ENCODE measurements at regions not wholly inside any gene's neighbourhood (a gene's known extent, or its start where the extent isn't known, plus 50 kb on each side); places are given as distances from the start of the nearest gene placed in this dataset.

DNA sequence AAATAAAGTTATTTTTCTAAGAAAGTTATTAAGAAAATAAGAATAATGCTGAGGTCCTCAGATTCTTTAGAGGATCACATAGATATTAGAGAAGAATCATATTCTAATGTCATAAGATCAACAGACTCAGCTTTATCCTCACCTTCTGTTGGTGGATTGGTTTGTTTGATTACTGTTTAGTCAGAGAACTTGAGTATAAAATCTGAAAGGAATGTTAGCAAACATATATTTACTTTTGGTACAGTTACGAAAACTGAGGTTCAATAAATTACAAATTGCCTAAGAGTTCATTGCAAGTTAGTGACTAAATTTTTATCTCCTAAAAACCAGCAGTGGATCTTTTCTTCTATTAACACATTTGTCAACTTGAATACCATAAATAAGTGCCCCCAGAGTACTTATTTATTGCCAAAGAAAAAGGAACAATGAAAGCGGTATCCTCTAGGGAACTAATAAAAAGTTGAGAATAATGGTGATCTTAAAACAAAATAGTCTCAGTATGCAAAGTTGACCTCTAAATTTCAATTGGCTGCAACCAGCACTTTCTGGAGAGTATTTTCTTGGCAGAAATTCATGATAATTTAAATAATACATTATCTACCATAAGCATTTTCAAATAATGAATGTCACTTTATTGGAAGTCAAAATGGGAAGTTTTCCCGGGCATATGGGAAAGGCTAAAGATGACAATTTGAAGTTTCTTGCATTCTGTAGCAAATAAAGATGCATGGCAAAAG, 296.8 kb downstream of the OTOL1 start:
- H2BK5ac ChIP-seq (ENCODE audit: insufficient read length, low read length) = no peak overlapping the region
- no peak overlapping the region for H2BK120ac ChIP-seq (ENCODE audit: low read depth, low read length, poor library complexity, severe bottlenecking)
- H3K14ac ChIP-seq (ENCODE audit: insufficient read depth, low read length) = no peak overlapping the region
- H3K23me2 ChIP-seq (ENCODE audit: insufficient read length, low read depth, low read length, poor library complexity, severe bottlenecking) = no peaks in the 10 kb centered on the region
- no peak for DNase-seq
- H3K9me3 Mint-ChIP-seq = no peaks in the 10 kb centered on the region
- no peak overlapping the region for H4K5ac ChIP-seq (ENCODE audit: insufficient read length, low read depth, low read length)
- H3K18ac ChIP-seq (ENCODE audit: insufficient read length, low read depth, low read length) = no peak overlapping the region
- no peaks in the 10 kb centered on the region for H4K20me1 ChIP-seq (ENCODE audit: control insufficient read depth, insufficient read depth, insufficient read length)
- peaks cover 15 to 17% of the 10 kb centered on the region in 2 experiments for H3K4me1 Mint-ChIP-seq
- H2BK12ac ChIP-seq (ENCODE audit: insufficient read length, low read depth, low read length) = no peak overlapping the region
- H3K9ac ChIP-seq (ENCODE audit: extremely low read depth, insufficient read length, low read length) = no peak overlapping the region
- H3K36me3 Mint-ChIP-seq (ENCODE audit: insufficient read depth in 1 of 3, low read depth in 3 of 3) = no peaks in the 10 kb centered on the region
- TF ChIP-seq, protein P1, sequence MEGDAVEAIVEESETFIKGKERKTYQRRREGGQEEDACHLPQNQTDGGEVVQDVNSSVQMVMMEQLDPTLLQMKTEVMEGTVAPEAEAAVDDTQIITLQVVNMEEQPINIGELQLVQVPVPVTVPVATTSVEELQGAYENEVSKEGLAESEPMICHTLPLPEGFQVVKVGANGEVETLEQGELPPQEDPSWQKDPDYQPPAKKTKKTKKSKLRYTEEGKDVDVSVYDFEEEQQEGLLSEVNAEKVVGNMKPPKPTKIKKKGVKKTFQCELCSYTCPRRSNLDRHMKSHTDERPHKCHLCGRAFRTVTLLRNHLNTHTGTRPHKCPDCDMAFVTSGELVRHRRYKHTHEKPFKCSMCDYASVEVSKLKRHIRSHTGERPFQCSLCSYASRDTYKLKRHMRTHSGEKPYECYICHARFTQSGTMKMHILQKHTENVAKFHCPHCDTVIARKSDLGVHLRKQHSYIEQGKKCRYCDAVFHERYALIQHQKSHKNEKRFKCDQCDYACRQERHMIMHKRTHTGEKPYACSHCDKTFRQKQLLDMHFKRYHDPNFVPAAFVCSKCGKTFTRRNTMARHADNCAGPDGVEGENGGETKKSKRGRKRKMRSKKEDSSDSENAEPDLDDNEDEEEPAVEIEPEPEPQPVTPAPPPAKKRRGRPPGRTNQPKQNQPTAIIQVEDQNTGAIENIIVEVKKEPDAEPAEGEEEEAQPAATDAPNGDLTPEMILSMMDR (conservative IDR thresholded peaks at IDR 0.05) = no peak
- H3K9me3 ChIP-seq (ENCODE audit: control insufficient read depth, low read depth, low read length) = no peaks in the 10 kb centered on the region
- no peak overlapping the region for H3K4ac ChIP-seq (ENCODE audit: low read depth, low read length)
- H3K27me3 Mint-ChIP-seq (ENCODE audit: low read depth) = no peaks in the 10 kb centered on the region
- H3K27me3 ChIP-seq (ENCODE audit: insufficient read depth, low read length) = no peaks in the 10 kb centered on the region
- H2AK5ac ChIP-seq (ENCODE audit: insufficient read length, low read length) = no peak overlapping the region
- H2BK20ac ChIP-seq (ENCODE audit: low read depth, low read length, poor library complexity, severe bottlenecking) = no peak overlapping the region
- no peak overlapping the region for H4K8ac ChIP-seq (replicated peaks; ENCODE audit: insufficient read length, low read depth, low read length)
- no peaks in the 10 kb centered on the region for H3K79me1 ChIP-seq (ENCODE audit: insufficient read depth, low read depth, low read length, poor library complexity, severe bottlenecking)
- WGBS (ENCODE audit: extremely low coverage, insufficient read length, low lambda C conversion rate) = no CpG with 5 or more reads among the region's 3 CpGs
- H2BK15ac ChIP-seq (ENCODE audit: low read depth, low read length) = no peak overlapping the region
- no peak overlapping the region for H3K23ac ChIP-seq (ENCODE audit: insufficient read length, low read depth, low read length)
- H3T11ph ChIP-seq (ENCODE audit: low read length) = no peak overlapping the region
- no peak overlapping the region for H4K91ac ChIP-seq (ENCODE audit: insufficient read length, low read depth, low read length)
- no peak overlapping the region for H3K27ac Mint-ChIP-seq
- H3K27ac ChIP-seq (ENCODE audit: insufficient read length, low read depth, low read length) = no peak overlapping the region
- no peak overlapping the region for H3K4me3 Mint-ChIP-seq
- H2AFZ ChIP-seq (ENCODE audit: low read length) = no peak overlapping the region
- H3K4me2 ChIP-seq (ENCODE audit: insufficient read depth, insufficient read length, low read length) = no peak overlapping the region
- H3K79me2 ChIP-seq (ENCODE audit: insufficient read depth, low read length) = no peaks in the 10 kb centered on the region
- no peaks in the 10 kb centered on the region; the same call in 1 of the 2 replicates for H3K4me1 ChIP-seq (ENCODE audit: insufficient read depth, low read length)
- no peak overlapping the region for H3K56ac ChIP-seq (ENCODE audit: insufficient read length, low read depth, low read length)

All from H9 (cell line).